Endothelial cell of umbilical vein (primary cell): ENCODE measurements at regions not wholly inside any gene's neighbourhood (a gene's known extent, or its start where the extent isn't known, plus 50 kb on each side); places are given as distances from the start of the nearest gene placed in this dataset.

ENCODE experiments used
- CTCF ChIP-seq, 2 donors: IDR thresholded peaks; 1 replicate in 1 of 2; 2 replicates in 1 of 2; pipeline ENCODE4 v1.5.1; 2011; ENCODE audit warnings: low read length in 2 of 2, mild to moderate bottlenecking in 2 of 2, moderate library complexity in 2 of 2, control low read depth in 1 of 2, inconsistent platforms in 1 of 2, low read depth in 1 of 2; ENCODE audit not compliant: insufficient read depth in 1 of 2; ENCODE audit errors: extremely low read depth in 1 of 2
- EZH2 ChIP-seq: IDR thresholded peaks from 2 replicates; pipeline ENCODE4 v1.6.1; 2012; ENCODE audit warnings: borderline replicate concordance, low read depth, mild to moderate bottlenecking, moderate library complexity, low read length, inconsistent platforms; ENCODE audit not compliant: severe bottlenecking
- FOS ChIP-seq: IDR thresholded peaks from 2 replicates; pipeline ENCODE4 v1.6.1; 2011; ENCODE audit warnings: mild to moderate bottlenecking, low read length, moderate library complexity, borderline replicate concordance; ENCODE audit not compliant: insufficient read depth
- MYC ChIP-seq: IDR thresholded peaks from one replicate; pipeline ENCODE4 v1.6.1; 2011; ENCODE audit warnings: mild to moderate bottlenecking, low read depth, low read length
- POLR2A ChIP-seq: IDR thresholded peaks from 2 replicates; pipeline ENCODE4 v1.6.1; 2012; ENCODE audit warnings: low read depth, mild to moderate bottlenecking, control low read depth, low read length
- POLR2AphosphoS5 ChIP-seq: IDR thresholded peaks from 2 replicates; pipeline ENCODE4 v1.6.1; 2012; ENCODE audit warnings: low read depth, mild to moderate bottlenecking, control low read depth, low read length, moderate library complexity; ENCODE audit not compliant: insufficient read depth
- TF ChIP-seq, protein P1 (sequence below): IDR thresholded peaks from 2 replicates; pipeline ENCODE4 v1.6.1; 2011; ENCODE audit not compliant: insufficient read depth, insufficient read length

GRCh38 chr6:122143813-122144601 is 255.4 kb upstream of the HSF2 start:
- TF ChIP-seq POLR2AphosphoS5 (no peak), CTCF (IDR thresholded peaks at IDR 0.05; ENCODE audit: extremely low read depth in 1 of 2, insufficient read depth in 1 of 2, low read depth in 1 of 2, low read length in 2 of 2) (no peak), EZH2 (no peak), POLR2A (no peak), FOS (no peak), MYC (no peak)
- TF ChIP-seq, protein P1, sequence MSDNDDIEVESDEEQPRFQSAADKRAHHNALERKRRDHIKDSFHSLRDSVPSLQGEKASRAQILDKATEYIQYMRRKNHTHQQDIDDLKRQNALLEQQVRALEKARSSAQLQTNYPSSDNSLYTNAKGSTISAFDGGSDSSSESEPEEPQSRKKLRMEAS, result no peak
